Suppressor macrophage treated with lipopolysaccharide for 1 hour (primary cell): ENCODE measurements at regions not wholly inside any gene's neighbourhood (a gene's known extent, or its start where the extent isn't known, plus 50 kb on each side); places are given as distances from the start of the nearest gene placed in this dataset.

ENCODE experiments used
- DNase-seq, 3 donors: peaks; one replicate each; pipeline ENCODE4 v3.0.0-alpha.2; 2020 to 2022

DNA sequence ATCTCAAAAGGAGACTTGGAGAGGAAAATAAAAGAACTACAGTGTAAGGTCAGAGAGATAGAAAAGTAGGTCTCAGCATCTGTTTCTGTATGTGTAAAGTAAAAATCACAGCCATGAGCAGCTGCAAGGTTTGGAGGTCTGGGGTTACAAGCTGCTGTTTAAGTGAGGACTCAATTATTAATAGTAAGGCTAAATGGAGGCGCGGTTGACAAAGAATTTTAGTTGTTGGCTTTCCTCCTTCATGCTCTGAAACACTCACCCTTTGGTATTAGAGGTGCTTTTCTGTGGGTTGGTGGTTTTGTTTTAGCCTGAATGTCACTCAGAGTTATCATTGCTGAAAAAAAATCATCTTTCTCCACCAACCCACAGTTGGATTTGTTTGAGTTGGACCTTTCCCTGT lies 59.8 kb upstream of the HAO2 start:
- no peak for DNase-seq

DNA sequence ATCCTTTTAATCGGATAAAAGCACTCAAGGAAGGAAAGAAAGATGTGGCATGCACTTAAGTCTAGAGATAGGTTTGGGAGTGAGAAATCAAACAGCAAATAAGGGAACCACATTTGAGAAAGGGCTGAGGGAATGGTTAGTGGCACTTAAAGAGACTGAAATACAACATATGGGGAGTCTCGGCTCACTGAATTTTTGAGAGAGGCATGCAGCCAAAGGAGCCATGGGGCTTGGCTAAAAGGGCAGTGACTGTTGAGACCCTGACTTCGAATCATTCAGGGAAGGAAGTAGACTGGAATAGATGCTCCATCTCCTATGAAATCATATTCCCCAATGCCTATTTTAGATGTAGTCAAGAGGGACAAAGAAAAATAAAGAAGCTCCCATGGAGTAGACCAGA lies 58.3 kb upstream of the HAO2 start:
- DNase-seq: no peak

DNA sequence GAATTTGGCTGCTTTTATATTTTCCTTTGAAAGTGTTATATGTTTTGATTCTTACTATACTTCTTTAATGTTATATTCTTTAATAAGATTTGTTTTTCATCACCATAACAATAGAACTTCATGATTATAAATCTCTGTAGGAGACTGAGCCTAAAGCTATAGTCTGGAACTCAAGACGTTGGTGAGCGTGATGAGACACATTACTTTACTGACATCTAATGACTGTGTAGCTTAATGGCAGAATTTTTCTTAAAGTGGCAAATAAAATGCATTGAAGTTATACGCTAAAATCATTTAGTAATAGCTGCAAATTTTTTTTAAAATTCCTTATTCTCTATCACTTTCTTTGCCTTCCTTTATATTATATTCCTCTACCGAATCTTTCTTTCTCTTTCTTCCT lies 56.1 kb upstream of the HAO2 start:
- no peak for DNase-seq

DNA sequence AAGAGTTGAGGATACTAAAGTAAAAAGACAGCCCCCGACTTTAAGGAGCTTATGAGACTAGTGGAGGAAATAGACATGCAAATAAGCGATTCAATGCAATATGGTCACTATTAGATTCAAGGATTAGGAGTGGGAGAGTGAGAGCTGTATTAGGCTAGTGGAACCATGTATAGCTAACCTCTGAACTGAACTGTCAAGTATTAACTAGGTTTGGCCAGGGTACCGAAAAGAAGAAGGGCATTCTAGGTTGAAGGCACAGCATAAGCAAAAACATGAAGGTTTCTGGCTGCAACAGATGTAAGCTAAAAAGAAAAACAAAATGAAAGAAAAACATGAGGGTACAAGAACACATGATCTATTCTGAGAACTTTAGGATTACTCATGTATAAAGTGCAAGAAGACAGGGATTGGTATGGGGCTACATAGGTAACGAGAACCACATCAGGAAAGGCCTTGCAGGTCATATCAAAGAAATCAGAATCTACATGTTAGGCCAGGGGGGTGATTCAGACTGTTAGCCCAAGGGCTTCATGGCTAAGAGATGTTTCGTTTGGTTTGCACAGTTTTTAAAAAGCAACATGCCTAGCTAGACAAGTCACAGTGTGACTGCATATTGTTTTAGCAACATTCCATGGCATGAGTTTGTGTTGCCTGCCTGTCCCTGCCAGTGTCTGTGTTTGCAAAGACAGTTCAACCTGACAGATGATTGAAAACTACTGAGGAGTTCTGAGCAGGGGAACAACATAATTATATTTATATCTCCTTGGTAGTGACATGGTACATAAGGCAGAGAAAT lies 54.4 kb upstream of the HAO2 start:
- no peak for DNase-seq

DNA sequence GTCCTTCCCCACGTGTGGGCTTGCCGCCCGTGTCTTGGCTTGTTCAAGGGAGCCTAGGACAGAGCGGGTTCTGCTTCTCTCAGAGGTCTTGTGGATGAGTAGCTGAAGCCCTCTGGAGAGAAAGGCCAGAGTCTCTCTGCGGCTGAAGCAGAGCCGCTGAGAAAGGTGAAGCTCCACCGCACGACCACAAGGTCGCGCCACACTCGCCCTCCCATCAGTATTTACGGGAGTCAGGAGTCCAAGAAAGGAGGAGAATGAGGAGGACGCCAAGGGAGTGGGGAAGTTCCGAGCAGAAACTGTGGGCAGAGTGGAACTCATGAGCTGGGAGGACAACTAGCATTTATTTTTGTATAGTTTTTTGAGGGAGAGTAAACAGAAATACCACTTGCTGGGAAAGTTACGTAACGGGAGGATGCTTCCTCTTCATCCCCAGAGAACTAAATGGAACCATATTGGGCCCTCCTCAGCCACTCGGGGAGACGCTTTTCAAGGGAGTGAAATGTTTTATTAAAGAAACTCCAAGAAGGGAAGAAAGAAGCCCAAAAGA lies 51.6 kb upstream of the HAO2 start:
- no peak for DNase-seq

DNA sequence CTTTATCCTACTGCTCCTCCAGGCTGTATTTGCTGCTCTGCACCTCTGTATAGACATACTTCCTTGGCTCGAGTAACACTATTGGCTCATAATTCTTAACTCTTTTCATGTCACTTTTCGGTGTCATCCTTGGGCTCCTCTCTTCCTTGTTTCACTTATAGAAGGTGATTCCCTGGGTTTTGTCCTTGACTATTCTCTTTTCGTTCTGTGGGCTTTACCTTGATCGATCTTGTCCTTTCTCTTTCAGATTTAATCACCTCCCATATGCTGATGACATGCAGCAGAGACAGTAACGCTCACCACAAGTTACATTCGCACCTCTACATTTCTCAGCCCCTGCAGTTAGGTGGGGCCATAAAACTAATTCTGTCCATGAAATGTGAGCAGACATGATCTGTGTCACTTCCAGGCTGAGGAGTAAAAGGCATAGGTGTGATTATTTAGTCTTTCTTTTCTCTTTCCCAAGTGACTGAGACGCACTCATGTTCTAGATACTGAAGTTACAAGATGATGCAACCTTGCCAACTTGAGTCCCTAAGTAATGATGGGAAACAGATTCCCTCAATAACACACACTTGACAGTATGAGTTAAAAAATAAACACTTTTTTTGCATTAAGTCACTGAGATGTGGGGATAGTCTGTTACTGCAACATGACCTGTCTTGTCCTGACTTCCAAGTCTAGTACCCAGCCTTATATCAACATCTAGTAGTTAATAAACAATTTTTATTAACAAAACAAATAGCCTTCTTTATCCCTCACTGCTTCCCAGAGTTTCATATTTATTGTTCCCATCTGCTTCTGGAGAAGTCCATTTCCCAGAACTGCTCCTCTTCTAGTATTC lies 49.9 kb upstream of the HAO2 start:
- no peak for DNase-seq
